ENCODE measurements at regions not wholly inside any gene's neighbourhood (a gene's known extent, or its start where the extent isn't known, plus 50 kb on each side); places are given as distances from the start of the nearest gene placed in this dataset.
"Not testable (repeated sequence)": the region's sequence is repeated elsewhere in the genome, so short reads cannot be mapped to it uniquely, and the experiment has no call there.

DNA sequence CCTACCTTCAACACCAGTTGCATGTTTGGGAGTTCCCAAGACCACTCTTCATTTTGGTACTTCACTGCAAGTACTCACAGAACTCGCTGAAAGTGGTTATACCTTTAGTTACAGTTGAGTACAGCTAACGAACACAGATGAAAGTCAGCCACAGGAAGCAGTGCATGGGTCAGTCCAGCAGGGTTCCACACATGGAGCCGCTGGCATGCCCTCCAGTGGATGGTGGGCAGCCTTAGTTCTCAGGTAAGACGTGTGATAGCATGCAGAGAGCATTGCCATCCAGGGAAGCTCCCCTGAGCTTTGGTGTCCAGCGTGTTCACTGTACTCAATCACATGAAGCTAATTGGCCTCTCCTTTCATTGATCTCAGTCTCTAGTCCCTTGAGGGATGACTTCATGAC lies 815.3 kb downstream of the RNF144A start:
- DNase-seq = no peak

GRCh38 chr2:7736646-7737305 lies 819.6 kb downstream of the RNF144A start:
- no peak for DNase-seq

DNA sequence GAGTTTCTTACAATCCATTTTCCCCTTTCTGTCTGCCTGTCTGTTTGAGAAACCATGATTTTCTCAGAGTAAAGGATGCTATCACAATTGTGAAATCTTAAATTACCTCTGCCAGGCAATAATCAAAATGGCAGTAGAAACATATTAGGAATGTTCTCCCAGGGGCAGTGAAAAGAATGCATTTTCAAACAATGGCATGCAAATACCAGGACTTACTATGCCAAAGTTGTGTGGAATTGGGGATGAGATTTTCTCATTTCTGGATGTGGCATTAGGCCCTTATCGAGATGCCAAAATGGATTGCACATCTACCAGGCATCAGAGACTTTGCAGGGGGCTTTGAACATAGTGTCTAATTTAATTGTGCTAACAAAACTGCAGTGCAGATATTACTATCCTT lies 821.4 kb downstream of the RNF144A start:
- DNase-seq = no peak

- no peak for DNase-seq
These were observed 822.9 kb downstream of the RNF144A start for GRCh38 chr2:7740114-7740513.

GRCh38 chr2:7742301-7742700 lies 825.1 kb downstream of the RNF144A start:
- no peak for DNase-seq

DNA sequence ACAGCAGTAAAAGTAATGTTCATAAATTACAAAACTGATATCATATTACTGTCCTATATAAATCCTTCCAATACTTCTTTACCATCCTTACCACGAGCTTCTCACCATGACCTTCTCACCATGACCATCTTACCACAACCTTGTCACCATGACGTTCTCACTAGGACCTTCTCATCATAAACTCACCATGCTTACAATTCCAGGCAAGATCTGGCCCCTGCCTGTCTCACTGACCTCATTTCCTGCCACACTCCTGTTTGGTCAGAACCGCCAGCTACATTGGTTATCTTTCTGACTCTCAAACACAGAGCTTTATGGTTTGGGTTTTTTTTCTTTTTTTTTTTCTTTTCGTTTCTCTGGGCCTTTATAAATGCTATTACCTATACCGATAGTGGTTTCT lies 827.6 kb downstream of the RNF144A start:
- no peak for DNase-seq

DNA sequence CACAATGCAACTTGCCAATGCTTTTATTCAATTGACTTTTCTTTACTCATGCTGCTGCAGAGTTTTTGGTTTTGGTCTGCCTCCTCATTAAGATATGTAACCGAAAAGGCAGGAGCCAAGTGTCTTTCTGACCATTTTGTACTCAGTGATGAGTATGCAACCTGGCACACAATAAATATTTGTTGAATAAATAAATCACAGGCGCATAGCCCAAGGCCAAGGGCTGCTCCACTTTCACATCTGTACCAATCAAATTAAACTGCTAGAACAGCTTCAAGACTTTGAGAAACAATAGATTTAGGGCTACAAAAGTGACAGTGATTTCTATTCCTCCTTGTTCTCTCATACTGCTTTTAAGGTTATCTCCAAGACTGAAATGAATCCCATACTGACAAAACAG lies 828.2 kb downstream of the RNF144A start:
- no peak for DNase-seq

GRCh38 chr2:7748717-7749415 lies 831.7 kb downstream of the RNF144A start:
- no peak for DNase-seq

- DNase-seq = no peak
These were observed 832.8 kb downstream of the RNF144A start for GRCh38 chr2:7749895-7750559.

GRCh38 chr2:7752291-7752690 lies 835.1 kb downstream of the RNF144A start:
- DNase-seq = no peak

DNA sequence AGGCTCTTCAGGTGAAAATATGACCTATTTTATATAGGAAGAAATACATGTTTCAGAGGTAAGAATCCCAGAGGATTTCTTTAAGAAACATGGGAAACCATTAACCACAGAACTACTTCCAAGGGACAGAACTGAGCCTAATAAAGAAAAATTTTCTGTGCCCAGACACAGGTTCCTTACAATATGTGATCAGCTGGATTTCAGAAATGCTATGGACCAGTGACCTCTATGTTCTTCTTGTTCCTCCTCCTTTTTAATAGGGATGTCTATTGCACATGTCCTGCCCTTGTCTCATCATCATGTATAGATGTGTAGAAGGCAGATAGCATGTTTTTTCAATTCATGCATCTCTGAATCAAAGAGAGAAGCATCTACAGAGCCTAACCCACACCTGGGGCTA lies 836.6 kb downstream of the RNF144A start:
- no peak for DNase-seq

- DNase-seq = no peak
These were observed 838.7 kb downstream of the RNF144A start for GRCh38 chr2:7755879-7756278.

DNA sequence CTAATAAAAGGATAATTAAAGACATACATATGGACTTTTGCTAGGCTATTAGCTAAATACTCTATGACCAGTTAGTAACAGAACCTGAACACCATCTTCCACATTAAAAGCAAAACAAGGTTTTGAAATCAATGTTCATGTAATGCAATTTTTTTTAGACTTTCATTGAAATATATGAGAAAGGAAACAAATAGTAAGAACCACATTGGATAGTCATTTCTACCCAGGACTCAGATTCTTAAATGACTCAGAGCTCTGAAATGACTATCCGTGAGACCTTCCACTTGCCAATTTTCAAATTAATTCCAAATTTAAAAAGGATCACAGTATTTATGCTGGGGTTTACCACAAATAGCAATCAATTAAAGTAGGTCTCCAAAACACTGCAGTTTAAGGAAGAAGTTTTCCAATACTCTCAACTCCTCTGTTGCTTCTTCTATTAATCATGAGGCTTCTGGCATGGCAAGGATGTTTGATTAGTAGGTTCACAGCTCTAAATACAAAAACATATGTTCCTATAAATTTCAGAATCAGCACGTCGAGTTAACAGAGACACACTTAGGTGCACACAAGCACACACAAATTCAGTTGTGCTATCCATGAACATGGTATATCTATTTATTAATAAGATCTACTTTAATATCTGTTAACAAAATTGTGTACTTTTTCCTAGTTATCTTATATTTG lies 841.0 kb downstream of the RNF144A start:
- no peak for DNase-seq

DNA sequence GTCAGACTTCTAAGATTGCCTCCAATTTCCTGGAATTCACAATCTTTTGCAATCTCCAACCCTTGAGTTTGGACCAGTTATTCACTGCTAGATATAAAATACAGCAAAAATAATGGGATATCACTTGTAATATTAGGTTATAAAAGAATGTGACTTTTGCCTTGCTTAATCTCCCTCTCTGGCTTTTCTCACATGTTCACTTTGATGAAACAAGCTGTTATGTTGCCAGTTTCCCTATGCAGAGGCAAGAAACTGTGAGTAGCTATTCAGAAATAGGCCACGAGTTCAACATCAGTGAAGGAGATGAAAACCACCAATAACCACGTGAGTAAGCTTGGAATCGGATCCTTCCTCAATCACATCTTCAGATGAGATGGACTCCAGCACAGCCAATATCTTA lies 842.7 kb downstream of the RNF144A start:
- no peak for DNase-seq

- DNase-seq = not testable (repeated sequence)
These were observed 846.2 kb downstream of the RNF144A start for GRCh38 chr2:7763418-7763817.

GRCh38 chr2:7765236-7765635 lies 848.0 kb downstream of the RNF144A start:
- DNase-seq = no peak

DNA sequence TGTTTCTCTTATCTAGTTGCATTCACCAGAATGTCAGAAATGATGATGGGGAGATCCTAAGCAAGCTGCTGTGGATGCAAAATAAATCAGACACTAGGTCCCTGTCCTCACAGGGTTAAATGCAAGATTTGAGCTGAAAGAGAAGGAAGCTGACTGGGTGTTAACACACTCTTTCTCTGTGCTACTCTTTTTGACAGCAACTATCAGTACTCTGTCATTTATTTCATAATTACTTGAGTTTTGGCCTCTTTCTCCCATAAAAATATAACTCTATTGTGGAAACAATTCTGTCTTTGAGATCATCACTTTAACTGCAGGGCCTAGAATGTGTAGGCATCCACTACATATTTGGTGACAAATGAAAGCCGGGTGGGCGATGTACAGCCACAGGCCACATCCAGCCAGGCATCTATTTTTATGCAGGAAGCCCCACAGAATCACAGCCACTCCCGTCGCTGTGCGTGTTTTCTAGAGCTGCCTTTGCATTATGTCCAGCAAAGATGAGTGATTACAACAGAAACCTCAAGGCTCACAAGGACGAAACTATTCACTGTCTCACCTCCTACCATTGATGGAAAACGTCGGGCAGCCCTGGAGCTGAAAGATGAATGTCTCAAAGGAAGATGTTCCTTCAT lies 849.0 kb downstream of the RNF144A start:
- no peak for DNase-seq

DNA sequence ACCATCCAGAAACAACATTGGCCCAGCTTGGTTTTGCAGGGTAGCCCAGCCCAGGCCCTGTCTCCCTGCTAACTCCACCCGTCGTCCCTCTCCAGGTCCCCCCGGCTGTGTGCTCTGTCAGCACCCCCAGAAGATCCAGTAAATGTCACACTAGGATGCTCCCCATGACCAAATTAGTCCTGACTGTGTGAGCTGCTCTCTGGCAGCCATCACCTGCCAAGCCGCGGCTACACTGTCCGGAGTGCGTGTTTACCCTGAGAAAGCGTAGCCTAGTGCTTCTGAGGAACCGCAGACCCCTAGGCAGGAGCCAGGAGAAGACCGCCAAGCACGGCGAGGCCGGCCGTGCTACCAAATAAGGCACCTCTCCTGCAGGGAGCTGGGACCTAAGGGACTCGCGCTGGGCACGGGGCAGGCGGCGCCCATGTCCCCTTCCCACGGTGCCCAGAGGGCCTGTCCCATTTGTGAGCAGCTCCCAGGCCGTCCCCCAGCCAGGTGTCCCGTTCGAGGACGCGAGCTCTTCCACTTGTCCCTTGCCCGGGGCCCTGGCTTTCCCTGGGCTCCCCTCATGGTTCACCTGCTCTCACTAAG lies 849.9 kb downstream of the RNF144A start:
- no peak for DNase-seq

DNA sequence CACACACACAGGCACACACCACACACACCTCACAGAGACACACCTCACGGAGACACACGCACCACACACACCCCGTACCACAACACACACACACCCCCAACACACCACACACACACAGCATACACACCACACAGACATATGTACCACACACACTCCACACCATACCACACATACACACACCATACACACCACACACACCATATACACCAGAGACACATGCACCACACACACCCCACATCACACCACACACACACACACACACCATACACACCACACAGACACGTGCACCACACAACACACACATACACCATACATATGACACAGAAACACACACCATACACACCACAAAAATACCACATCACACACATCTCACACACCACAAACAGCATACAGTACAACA lies 850.7 kb downstream of the RNF144A start:
- no peak for DNase-seq

DNA sequence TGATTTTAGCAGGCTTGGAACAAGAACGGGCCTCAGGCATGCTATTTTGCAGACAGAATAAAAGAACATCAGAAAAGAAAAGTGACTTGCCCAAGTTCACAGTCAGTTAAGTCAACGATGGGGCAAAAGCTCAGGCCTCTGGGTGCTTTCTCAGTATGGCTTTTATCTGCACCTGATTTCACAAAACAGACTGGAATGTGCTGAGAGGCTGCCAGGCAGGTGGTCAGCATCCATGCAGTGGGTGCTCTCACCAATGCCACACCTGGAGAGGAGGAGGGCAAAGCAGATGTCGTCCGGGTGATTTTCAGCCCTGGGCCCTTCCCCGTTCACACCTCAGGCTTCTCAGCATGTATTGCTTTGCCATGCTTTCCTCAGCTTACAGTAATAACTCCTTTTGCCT lies 854.6 kb downstream of the RNF144A start:
- DNase-seq = no peak

DNA sequence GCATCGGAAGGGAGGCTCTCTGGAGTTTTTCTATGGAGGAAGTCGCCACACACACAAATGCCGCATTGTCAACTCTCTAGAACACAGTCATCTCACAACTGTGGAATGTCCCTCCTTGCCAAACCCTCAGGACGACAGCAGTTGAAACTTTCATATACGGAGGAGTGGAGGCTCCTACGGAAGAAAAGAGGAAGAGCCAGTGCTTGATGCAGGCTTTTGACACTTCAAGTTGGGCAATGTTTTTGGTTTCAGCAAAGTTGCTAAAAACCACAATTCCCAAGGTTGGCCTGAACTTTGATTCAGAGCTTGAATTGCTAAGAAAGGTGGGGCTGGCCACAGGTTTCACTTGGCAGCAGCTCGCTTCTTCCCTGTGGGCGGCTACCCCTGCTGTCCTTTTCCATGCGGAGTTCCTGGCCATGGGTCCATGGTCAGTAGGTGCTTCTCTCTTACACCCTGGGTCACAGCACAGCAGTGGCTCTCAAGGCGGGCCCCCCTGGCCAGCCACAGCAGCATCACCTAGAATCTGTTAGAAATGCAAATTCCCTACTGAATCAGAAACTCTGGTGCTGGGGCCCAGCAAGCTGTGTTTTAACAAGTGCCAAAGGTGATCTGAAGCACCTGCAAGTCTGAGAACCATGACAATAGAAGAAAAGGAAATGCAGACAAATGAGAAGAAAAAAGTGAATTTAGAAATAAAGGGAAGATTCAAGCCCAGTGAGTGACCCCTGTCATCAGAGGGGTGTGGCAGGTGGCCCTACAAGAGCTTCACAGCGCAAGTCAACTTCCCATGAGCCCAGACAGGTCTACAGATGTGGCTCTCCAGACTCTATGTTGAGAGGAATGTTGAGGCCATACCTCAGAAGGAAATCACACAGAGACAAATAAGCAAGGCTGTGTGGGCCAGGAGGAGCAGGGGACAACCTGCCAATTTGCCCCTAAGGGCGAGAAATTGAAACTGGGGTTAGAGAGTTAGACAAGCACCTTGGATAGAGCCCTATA lies 856.4 kb downstream of the RNF144A start:
- DNase-seq = no peak

DNA sequence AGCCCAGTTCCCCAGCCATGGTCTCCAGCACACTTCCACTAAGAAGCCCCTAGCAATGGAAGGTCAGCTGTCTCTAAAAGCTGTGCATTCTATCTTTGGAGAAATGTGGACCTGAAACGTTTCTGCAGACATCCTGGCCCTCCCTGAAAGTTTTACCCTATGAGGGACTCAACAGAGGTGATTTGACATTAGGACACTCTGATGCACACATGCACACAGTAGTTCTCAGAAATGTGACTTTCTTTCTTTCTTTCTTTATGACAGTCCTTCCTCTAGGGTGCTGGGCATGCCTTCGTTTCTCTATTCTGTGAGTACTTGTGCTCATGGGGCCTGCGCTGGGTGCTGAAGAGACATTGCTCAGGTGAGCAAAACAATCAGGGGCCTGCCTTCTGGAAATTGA lies 857.3 kb downstream of the RNF144A start:
- no peak for DNase-seq

All from NCI-H510A (cell line).